Activated naive CD8-positive, alpha-beta T cell treated with anti-CD3 and anti-CD28 coated beads, Interleukin-2, amount 50 U/mL, for 24 hours (primary cell): ENCODE measurements at regions not wholly inside any gene's neighbourhood (a gene's known extent, or its start where the extent isn't known, plus 50 kb on each side); places are given as distances from the start of the nearest gene placed in this dataset.
"Not testable (repeated sequence)": the region's sequence is repeated elsewhere in the genome, so short reads cannot be mapped to it uniquely, and the experiment has no call there.

Experiments
- ATAC-seq: fragments of 150-1000 bp; cut with Tn5 transposase; one replicate; pipeline ENCODE4 v1.10.0; 2021
- DNase-seq: peaks from one replicate; pipeline ENCODE4 v3.0.0; 2021
- H3K27ac Mint-ChIP-seq: one replicate; pipeline ENCODE4 v1.8.0; 2021; ENCODE audit warnings: mild to moderate bottlenecking, mixed read lengths
- H3K27me3 Mint-ChIP-seq: one replicate; pipeline ENCODE4 v1.8.0; 2021; ENCODE audit warnings: mixed read lengths
- H3K36me3 Mint-ChIP-seq: one replicate; pipeline ENCODE4 v1.8.0; 2021; ENCODE audit warnings: low read depth, mixed read lengths
- H3K4me1 Mint-ChIP-seq: one replicate; pipeline ENCODE4 v1.8.0; 2021; ENCODE audit warnings: mixed read lengths
- H3K4me3 Mint-ChIP-seq: one replicate; pipeline ENCODE4 v1.8.0; 2021; ENCODE audit warnings: mild to moderate bottlenecking, moderate library complexity, mixed read lengths
- H3K9me3 Mint-ChIP-seq: one replicate; pipeline ENCODE4 v1.8.0; 2021; ENCODE audit warnings: mixed read lengths

- Mint-ChIP-seq H3K36me3 (no peaks in the 10 kb centered on the region), H3K4me3 (no peak overlapping the region), H3K27ac (no peak overlapping the region), H3K4me1 (no peaks in the 10 kb centered on the region), H3K27me3 (peaks cover 2% of the 10 kb centered on the region), H3K9me3 (peaks cover 3% of the 10 kb centered on the region)
- ATAC-seq = no peak
- no peak for DNase-seq
Measured at GRCh38 chr4:82172186-82172585, 201.6 kb downstream of the HNRNPD start.

DNA sequence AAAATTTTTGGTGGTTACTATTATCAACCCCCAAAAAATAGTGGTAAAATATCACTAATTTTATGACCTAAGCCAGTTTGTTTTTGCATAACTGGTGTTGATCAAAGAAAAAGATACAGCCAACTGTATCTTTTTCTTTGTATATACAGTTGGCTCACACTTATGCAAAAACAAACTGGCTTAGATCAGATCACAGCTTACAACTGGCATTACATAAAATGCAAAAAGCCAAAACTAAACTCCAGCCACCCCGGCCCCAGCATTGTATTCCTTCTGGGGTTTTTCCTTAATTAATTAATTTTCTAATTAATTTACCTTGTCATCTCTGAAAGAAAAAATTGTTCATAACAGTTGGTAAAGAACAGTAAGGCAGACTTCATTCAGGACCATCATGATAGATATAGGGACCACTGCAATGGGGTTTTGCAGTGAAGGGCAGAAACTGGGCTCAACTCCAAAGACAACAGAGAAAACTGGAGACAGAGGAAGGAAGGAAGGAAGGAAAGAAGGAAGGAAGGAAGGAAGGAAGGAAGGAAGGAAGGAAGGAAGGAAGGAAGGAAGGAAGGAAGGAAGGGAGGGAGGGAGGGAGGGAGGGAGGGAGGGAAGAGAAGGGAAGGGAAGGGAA is 202.1 kb downstream of the HNRNPD start:
- DNase-seq (no peak), ATAC-seq (no peak)
- Mint-ChIP-seq H3K9me3 (peaks cover 3% of the 10 kb centered on the region), H3K27ac (no peak overlapping the region), H3K36me3 (no peaks in the 10 kb centered on the region), H3K4me1 (no peaks in the 10 kb centered on the region), H3K27me3 (peaks cover 2% of the 10 kb centered on the region), H3K4me3 (no peak overlapping the region)

GRCh38 chr4:82149750-82150149 is 224.0 kb downstream of the HNRNPD start:
- no peak for ATAC-seq
- Mint-ChIP-seq H3K4me1 (peaks cover 4% of the 10 kb centered on the region), H3K4me3 (no peak overlapping the region)

GRCh38 chr4:82145850-82146249 is 227.9 kb downstream of the HNRNPD start:
- H3K27ac Mint-ChIP-seq = no peak overlapping the region
- ATAC-seq (no peak), DNase-seq (no peak)
- H3K36me3 Mint-ChIP-seq = no peaks in the 10 kb centered on the region
- no peaks in the 10 kb centered on the region for H3K4me1 Mint-ChIP-seq
- no peaks in the 10 kb centered on the region for H3K27me3 Mint-ChIP-seq
- no peaks in the 10 kb centered on the region for H3K9me3 Mint-ChIP-seq
- no peak overlapping the region for H3K4me3 Mint-ChIP-seq

More at GRCh38 chr4:82149750-82150149, 224.0 kb downstream of the HNRNPD start:
- H3K27ac Mint-ChIP-seq = no peak overlapping the region
- no peaks in the 10 kb centered on the region for H3K27me3 Mint-ChIP-seq
- no peak for DNase-seq
- H3K9me3 Mint-ChIP-seq = peaks cover 23% of the 10 kb centered on the region
- H3K36me3 Mint-ChIP-seq = peaks cover 2% of the 10 kb centered on the region

- no peak for ATAC-seq
- H3K27me3 Mint-ChIP-seq = no peaks in the 10 kb centered on the region
- H3K4me1 Mint-ChIP-seq = peaks cover 34% of the 10 kb centered on the region
- no peaks in the 10 kb centered on the region for H3K36me3 Mint-ChIP-seq
- no peak overlapping the region for H3K27ac Mint-ChIP-seq
- no peaks in the 10 kb centered on the region for H3K9me3 Mint-ChIP-seq
- no peak for DNase-seq
- H3K4me3 Mint-ChIP-seq = no peak overlapping the region
Measured at GRCh38 chr4:82140422-82140821, 233.4 kb downstream of the HNRNPD start.

- Mint-ChIP-seq H3K9me3 (no peaks in the 10 kb centered on the region), H3K27ac (no peak overlapping the region), H3K27me3 (no peaks in the 10 kb centered on the region), H3K4me3 (no peak overlapping the region), H3K4me1 (peaks cover 34% of the 10 kb centered on the region), H3K36me3 (no peaks in the 10 kb centered on the region)
- ATAC-seq (no peak), DNase-seq (no peak)
Measured at GRCh38 chr4:82139287-82139686, 234.5 kb downstream of the HNRNPD start.

DNA sequence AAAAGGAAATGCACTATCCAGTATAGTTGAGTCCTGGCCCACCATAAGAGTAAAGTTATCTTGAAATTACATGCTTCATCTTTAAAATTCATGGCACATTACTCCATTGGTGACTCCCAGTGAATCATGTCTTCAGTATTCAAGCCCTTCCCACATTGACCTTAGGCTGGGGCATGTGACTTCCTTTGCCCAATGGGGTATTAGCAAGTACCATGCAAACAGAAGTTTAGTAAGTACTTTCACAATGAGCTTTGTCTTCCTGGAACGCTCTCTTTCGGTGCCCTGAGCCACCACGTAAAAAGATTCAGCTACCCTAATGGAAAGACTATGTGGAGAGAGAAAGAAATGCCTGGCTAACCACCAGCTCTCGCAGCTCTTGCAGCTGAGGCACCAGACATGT is 235.4 kb downstream of the HNRNPD start:
- Mint-ChIP-seq H3K9me3 (no peaks in the 10 kb centered on the region), H3K36me3 (no peaks in the 10 kb centered on the region), H3K27me3 (no peaks in the 10 kb centered on the region), H3K27ac (peak overlapping the region; percentile 66), H3K4me3 (no peak overlapping the region), H3K4me1 (peaks cover 34% of the 10 kb centered on the region)
- ATAC-seq = peak; percentile 89
- DNase-seq = peak; percentile 4

- ATAC-seq (peak; percentile 50), DNase-seq (no peak)
- no peaks in the 10 kb centered on the region for H3K36me3 Mint-ChIP-seq
- no peak overlapping the region for H3K4me3 Mint-ChIP-seq
- peaks cover 34% of the 10 kb centered on the region for H3K4me1 Mint-ChIP-seq
- no peaks in the 10 kb centered on the region for H3K27me3 Mint-ChIP-seq
- H3K27ac Mint-ChIP-seq = peak overlapping the region; percentile 20
- no peaks in the 10 kb centered on the region for H3K9me3 Mint-ChIP-seq
Measured at GRCh38 chr4:82136161-82136801, 237.5 kb downstream of the HNRNPD start.

- Mint-ChIP-seq H3K9me3 (no peaks in the 10 kb centered on the region), H3K27ac (no peak overlapping the region), H3K36me3 (no peaks in the 10 kb centered on the region), H3K27me3 (no peaks in the 10 kb centered on the region), H3K4me3 (no peak overlapping the region), H3K4me1 (no peaks in the 10 kb centered on the region)
- DNase-seq (no peak), ATAC-seq (no peak)
Measured at GRCh38 chr4:82128355-82128754, 245.4 kb downstream of the HNRNPD start.

DNA sequence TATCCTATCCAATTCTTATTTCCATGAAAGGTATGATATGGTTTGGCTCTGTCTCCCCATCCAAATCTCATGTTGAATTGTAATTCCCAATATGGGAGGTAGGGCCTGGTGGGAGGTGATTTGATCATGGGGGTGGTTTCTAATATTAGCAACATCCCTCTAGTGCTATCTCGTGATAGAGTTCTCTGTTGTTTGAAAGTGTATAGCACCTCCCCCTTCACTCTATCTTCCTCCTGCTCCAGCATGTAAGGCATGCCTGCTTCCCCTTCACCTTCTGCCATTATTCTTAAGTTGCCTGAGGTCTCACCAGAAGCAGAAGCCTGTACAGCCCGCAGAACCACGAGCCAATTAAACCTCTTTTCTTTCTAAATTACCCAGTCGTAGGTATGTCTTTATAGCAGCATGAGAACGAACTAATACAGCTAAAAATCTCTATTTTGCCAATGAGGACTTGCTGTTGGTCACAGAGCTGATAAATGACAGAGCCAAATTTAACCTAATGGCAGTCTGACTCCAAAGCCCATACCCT is 247.2 kb downstream of the HNRNPD start:
- ATAC-seq = no peak
- no peaks in the 10 kb centered on the region for H3K36me3 Mint-ChIP-seq
- H3K27ac Mint-ChIP-seq = no peak overlapping the region
- no peak overlapping the region for H3K4me3 Mint-ChIP-seq
- no peaks in the 10 kb centered on the region for H3K9me3 Mint-ChIP-seq
- no peaks in the 10 kb centered on the region for H3K27me3 Mint-ChIP-seq
- H3K4me1 Mint-ChIP-seq = no peaks in the 10 kb centered on the region
- no peak for DNase-seq

DNA sequence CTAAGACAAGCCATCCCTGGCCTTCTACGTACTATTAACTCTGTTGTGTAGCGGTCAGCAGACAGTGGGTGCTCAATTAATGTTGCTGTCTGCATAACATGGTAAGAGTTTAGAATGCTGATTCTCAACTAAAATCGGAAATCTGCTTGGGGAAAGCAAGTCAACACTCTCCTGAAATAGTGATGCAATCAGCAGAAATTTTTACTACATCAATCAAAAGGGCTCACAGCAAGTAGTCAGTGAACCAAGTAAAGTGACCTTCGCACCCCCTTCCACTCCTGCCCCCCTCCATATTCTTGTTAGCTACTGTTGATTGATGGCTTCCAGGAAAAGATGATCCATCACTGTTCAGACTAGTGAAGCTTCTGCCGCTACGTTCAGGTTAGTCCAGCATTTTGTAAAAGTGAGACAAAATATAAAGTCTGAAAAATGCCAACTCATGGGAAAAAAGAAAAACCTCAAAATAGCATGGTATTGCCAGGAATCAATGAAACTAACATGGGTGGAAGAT is 247.9 kb downstream of the HNRNPD start:
- H3K4me1 Mint-ChIP-seq = no peaks in the 10 kb centered on the region
- no peaks in the 10 kb centered on the region for H3K9me3 Mint-ChIP-seq
- H3K4me3 Mint-ChIP-seq = no peak overlapping the region
- DNase-seq (no peak), ATAC-seq (no peak)
- H3K27me3 Mint-ChIP-seq = no peaks in the 10 kb centered on the region
- no peak overlapping the region for H3K27ac Mint-ChIP-seq
- no peaks in the 10 kb centered on the region for H3K36me3 Mint-ChIP-seq

- Mint-ChIP-seq H3K9me3 (no peaks in the 10 kb centered on the region), H3K27me3 (no peaks in the 10 kb centered on the region), H3K4me3 (no peak overlapping the region), H3K4me1 (no peaks in the 10 kb centered on the region), H3K27ac (no peak overlapping the region), H3K36me3 (no peaks in the 10 kb centered on the region)
- DNase-seq (no peak), ATAC-seq (no peak)
Measured at GRCh38 chr4:82124932-82125786, 248.6 kb downstream of the HNRNPD start.

DNA sequence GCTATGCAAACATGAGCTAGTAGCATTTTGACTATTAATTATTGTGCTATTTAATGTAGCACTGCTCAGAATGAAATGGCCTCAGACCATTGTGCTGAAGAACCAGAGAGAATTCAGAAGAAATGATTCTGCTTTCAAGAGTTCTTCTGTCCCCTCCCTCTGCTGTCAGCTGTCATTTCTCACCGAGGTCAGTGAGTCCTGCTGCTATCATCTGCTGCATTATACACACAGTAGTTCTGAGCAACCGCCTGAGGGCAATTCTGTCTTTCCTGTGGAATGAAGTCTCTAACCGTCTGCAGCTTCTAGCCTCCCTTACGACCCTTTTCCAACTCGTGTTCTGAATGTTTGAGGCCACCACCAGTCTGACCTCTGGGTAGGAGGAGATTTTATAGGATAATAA is 249.4 kb downstream of the HNRNPD start:
- ATAC-seq (no peak), DNase-seq (no peak)
- no peak overlapping the region for H3K4me3 Mint-ChIP-seq
- H3K4me1 Mint-ChIP-seq = no peaks in the 10 kb centered on the region
- H3K27me3 Mint-ChIP-seq = no peaks in the 10 kb centered on the region
- H3K36me3 Mint-ChIP-seq = no peaks in the 10 kb centered on the region
- no peaks in the 10 kb centered on the region for H3K9me3 Mint-ChIP-seq
- no peak overlapping the region for H3K27ac Mint-ChIP-seq

DNA sequence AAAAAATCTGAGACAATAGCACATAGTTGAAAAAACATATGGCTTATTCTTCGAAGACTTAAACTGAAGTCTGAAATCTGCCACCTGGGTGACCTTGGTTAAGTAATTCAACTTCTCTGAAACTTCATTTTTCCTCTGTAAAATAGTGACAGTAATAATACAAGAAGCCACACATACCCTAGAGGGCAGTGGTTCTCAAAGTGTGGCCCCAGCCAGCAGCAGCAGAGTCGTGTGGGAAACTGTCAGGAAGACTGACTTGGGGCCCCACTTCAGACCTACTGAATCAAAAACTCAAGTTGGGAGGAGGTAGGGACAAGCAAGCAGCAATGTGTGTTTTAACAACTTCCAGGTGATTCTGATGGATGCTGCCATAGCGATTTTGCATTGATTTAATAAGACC is 249.9 kb downstream of the HNRNPD start:
- Mint-ChIP-seq H3K4me1 (no peaks in the 10 kb centered on the region), H3K4me3 (no peak overlapping the region), H3K36me3 (no peaks in the 10 kb centered on the region), H3K9me3 (no peaks in the 10 kb centered on the region), H3K27me3 (no peaks in the 10 kb centered on the region), H3K27ac (no peak overlapping the region)
- DNase-seq (no peak), ATAC-seq (no peak)

DNA sequence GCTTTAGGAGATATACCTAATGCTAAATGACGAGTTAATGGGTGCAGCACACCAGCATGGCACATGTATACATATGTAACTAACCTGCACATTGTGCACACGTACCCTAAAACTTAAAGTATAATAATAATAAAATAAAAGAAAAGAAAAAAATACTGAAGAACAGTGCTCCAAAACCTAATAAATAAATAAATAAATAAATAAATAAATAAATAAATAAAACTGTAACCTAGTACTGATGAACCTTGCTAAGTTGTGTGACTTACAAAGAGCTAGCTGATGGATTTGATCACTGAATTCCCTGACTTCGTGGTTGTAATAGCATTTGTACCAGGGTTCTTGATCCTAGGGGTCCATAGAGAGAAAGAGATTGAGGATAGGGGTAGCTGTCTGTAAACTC is 258.6 kb downstream of the HNRNPD start:
- not testable (repeated sequence) for H3K27ac Mint-ChIP-seq, H3K4me3 Mint-ChIP-seq, ATAC-seq, H3K36me3 Mint-ChIP-seq, DNase-seq, H3K27me3 Mint-ChIP-seq, H3K9me3 Mint-ChIP-seq, H3K4me1 Mint-ChIP-seq
